ENCODE measurements at regions not wholly inside any gene's neighbourhood (a gene's known extent, or its start where the extent isn't known, plus 50 kb on each side); places are given as distances from the start of the nearest gene placed in this dataset.

- no peak for DNase-seq
Observed at GRCh38 chr11:19594326-19594725, 118.3 kb upstream of the NAV2 start.

- DNase-seq = no peak
Observed at GRCh38 chr11:19592842-19593241, 119.8 kb upstream of the NAV2 start.

GRCh38 chr11:19589567-19590260 is 122.9 kb upstream of the NAV2 start:
- no peak for DNase-seq

GRCh38 chr11:19587979-19588378 is 124.7 kb upstream of the NAV2 start:
- no peak for DNase-seq

- no peak for DNase-seq
Observed at GRCh38 chr11:19580646-19581045, 132.0 kb upstream of the NAV2 start.

- DNase-seq = no peak
Observed at GRCh38 chr11:19579957-19580356, 132.7 kb upstream of the NAV2 start.

- DNase-seq = no peak
Observed at GRCh38 chr11:19578871-19579270, 133.8 kb upstream of the NAV2 start.

- no peak for DNase-seq
Observed at GRCh38 chr11:19577976-19578619, 134.5 kb upstream of the NAV2 start.

GRCh38 chr11:19577391-19577975 is 135.2 kb upstream of the NAV2 start:
- no peak for DNase-seq

GRCh38 chr11:19576903-19577302 is 135.7 kb upstream of the NAV2 start:
- DNase-seq = no peak

- no peak for DNase-seq
Observed at GRCh38 chr11:19576054-19576453, 136.6 kb upstream of the NAV2 start.

- DNase-seq = no peak
Observed at GRCh38 chr11:19574916-19575315, 137.7 kb upstream of the NAV2 start.

- no peak for DNase-seq
Observed at GRCh38 chr11:19573666-19574065, 139.0 kb upstream of the NAV2 start.

GRCh38 chr11:19571906-19572305 is 140.7 kb upstream of the NAV2 start:
- no peak for DNase-seq

GRCh38 chr11:19570889-19571288 is 141.7 kb upstream of the NAV2 start:
- DNase-seq = no peak

- no peak for DNase-seq
Observed at GRCh38 chr11:19567996-19568395, 144.6 kb upstream of the NAV2 start.

GRCh38 chr11:19566583-19567379 is 145.9 kb upstream of the NAV2 start:
- no peak for DNase-seq

GRCh38 chr11:19565639-19566038 is 147.0 kb upstream of the NAV2 start:
- no peak for DNase-seq

GRCh38 chr11:19562156-19562555 is 150.5 kb upstream of the NAV2 start:
- DNase-seq = no peak

GRCh38 chr11:19561011-19561410 is 151.6 kb upstream of the NAV2 start:
- DNase-seq = no peak

GRCh38 chr11:19560156-19560555 is 152.5 kb upstream of the NAV2 start:
- no peak for DNase-seq

- no peak for DNase-seq
Observed at GRCh38 chr11:19559746-19560145, 152.9 kb upstream of the NAV2 start.

- no peak for DNase-seq
Observed at GRCh38 chr11:19558189-19558986, 154.2 kb upstream of the NAV2 start.

All from GOT3 (cell line).